Right ventricle myocardium superior (tissue), 1 donor: ENCODE measurements at regions not wholly inside any gene's neighbourhood (a gene's known extent, or its start where the extent isn't known, plus 50 kb on each side); places are given as distances from the start of the nearest gene placed in this dataset.
"Not testable (repeated sequence)": the region's sequence is repeated elsewhere in the genome, so short reads cannot be mapped to it uniquely, and the experiment has no call there.

Experiments used
- ATAC-seq: fragments of 200-7000 bp; cut with Tn5 transposase; one replicate; pipeline ENCODE4 v1.9.1; 2020; ENCODE audit warnings: mild to moderate bottlenecking; ENCODE audit not compliant: poor library complexity
- DNase-seq: peaks from one replicate; pipeline ENCODE4 v3.0.0-alpha.2; 2020
- intact Hi-C: fragments of 100-400 bp; cut with DNase I; formaldehyde crosslinking; loops from one replicate; pipeline ENCODE4 v1.11.2; 2022
- donor health status: DM: no; HTN: yes; CAD: no; lungs with severe emphysema.

GRCh38 chr12:95358111-95359083 lies 115.6 kb upstream of the METAP2 start:
- no peak for ATAC-seq
- intact Hi-C loops: loop anchor here (5.0 kb wide), 1 partner anchor 174 kb away; no protein-coding TSS in a partner anchor
- DNase-seq: no peak

GRCh38 chr12:95365912-95366311 lies 108.0 kb upstream of the METAP2 start:
- DNase-seq (no peak), ATAC-seq (no peak)
- intact Hi-C loops: no loop called here

- ATAC-seq (no peak), DNase-seq (no peak)
- intact Hi-C loops: no loop called here
Observed at GRCh38 chr12:95368931-95369330, 105.0 kb upstream of the METAP2 start.

- intact Hi-C loops: no loop called here
- no peak for DNase-seq
- no peak for ATAC-seq
Observed at GRCh38 chr12:95371571-95371970, 102.4 kb upstream of the METAP2 start.

- ATAC-seq, DNase-seq, intact Hi-C loops: not testable (repeated sequence)
Observed at GRCh38 chr12:95379481-95379880, 94.5 kb upstream of the METAP2 start.

GRCh38 chr12:95380334-95380733 lies 93.6 kb upstream of the METAP2 start:
- ATAC-seq, DNase-seq, intact Hi-C loops: not testable (repeated sequence)

- no peak for DNase-seq
- intact Hi-C loops: no loop called here
Observed at GRCh38 chr12:95380997-95381786, 92.8 kb upstream of the METAP2 start.

GRCh38 chr12:95383920-95384319 lies 90.0 kb upstream of the METAP2 start:
- DNase-seq (peak; percentile 48), ATAC-seq (peak; percentile 31)
- intact Hi-C loops: not testable (repeated sequence)

More at GRCh38 chr12:95380997-95381786, 92.8 kb upstream of the METAP2 start:
- ATAC-seq: no peak

GRCh38 chr12:95384785-95385184 lies 89.2 kb upstream of the METAP2 start:
- intact Hi-C loops: loop anchor here (5.0 kb wide), 1 partner anchor 88 kb away; the partner anchor contains the start of gene METAP2
- ATAC-seq: no peak
- no peak for DNase-seq

GRCh38 chr12:95385246-95386035 lies 88.5 kb upstream of the METAP2 start:
- intact Hi-C loops: loop anchor here (5.0 kb wide), 1 partner anchor 87 kb away; the partner anchor contains the start of gene METAP2
- peak; percentile 93 for ATAC-seq
- no peak for DNase-seq

GRCh38 chr12:95386051-95386450 lies 87.9 kb upstream of the METAP2 start:
- intact Hi-C loops: loop anchor here (5.0 kb wide), 1 partner anchor 86 kb away; the partner anchor contains the start of gene METAP2
- no peak for DNase-seq
- no peak for ATAC-seq

- not testable (repeated sequence) for ATAC-seq, DNase-seq
- intact Hi-C loops: loop anchor here (5.0 kb wide), 1 partner anchor 84 kb away; the partner anchor contains the start of gene METAP2
Observed at GRCh38 chr12:95388260-95388659, 85.7 kb upstream of the METAP2 start.

- ATAC-seq (no peak), DNase-seq (no peak)
- intact Hi-C loops: no loop called here
Observed at GRCh38 chr12:95390192-95390591, 83.8 kb upstream of the METAP2 start.

GRCh38 chr12:95390932-95391331 lies 83.0 kb upstream of the METAP2 start:
- intact Hi-C loops: no loop called here
- ATAC-seq: no peak
- no peak for DNase-seq

- intact Hi-C loops: no loop called here
- DNase-seq (no peak), ATAC-seq (no peak)
Observed at GRCh38 chr12:95393191-95393790, 80.7 kb upstream of the METAP2 start.

GRCh38 chr12:95395696-95396095 lies 78.3 kb upstream of the METAP2 start:
- intact Hi-C loops: no loop called here
- DNase-seq (no peak), ATAC-seq (no peak)

- intact Hi-C loops: no loop called here
- DNase-seq (no peak), ATAC-seq (no peak)
Observed at GRCh38 chr12:95396849-95397468, 77.0 kb upstream of the METAP2 start.

GRCh38 chr12:95397571-95397970 lies 76.4 kb upstream of the METAP2 start:
- DNase-seq (no peak), ATAC-seq (no peak)
- intact Hi-C loops: no loop called here
